GM18511 (cell line): ENCODE measurements at regions not wholly inside any gene's neighbourhood (a gene's known extent, or its start where the extent isn't known, plus 50 kb on each side); places are given as distances from the start of the nearest gene placed in this dataset.
A peak's percentile ranks its signal among the peaks of the same experiment; 100 is the strongest.
"Not testable (repeated sequence)": the region's sequence is repeated elsewhere in the genome, so short reads cannot be mapped to it uniquely, and the experiment has no call there.

Experiments used
- ATAC-seq: cut with Tn5 transposase; IDR thresholded peaks from one replicate; pipeline ENCODE4 v1.9.1; 2021; ENCODE audit warnings: mild to moderate bottlenecking, moderate library complexity; ENCODE audit not compliant: unreplicated experiment

DNA sequence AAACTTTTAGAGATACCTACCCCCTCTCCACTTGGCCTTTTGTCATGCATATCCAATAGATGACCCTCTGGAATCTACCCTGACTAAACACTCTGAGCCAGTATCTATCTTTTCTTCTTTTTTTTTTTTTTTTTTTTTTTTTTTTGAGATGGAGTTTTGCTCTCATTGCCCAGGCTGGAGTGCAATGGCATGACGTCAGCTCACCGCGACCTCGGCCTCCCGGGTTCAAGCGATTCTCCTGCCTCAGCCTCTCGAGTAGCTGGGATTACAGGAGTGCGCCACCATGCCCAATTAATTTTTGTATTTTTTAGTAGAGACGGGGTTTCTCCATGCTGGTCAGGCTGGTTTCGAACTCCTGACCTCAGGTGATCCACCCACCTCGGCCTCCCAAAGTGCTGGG is 50.8 kb upstream of the GRIN2B start:
- not testable (repeated sequence) for ATAC-seq

DNA sequence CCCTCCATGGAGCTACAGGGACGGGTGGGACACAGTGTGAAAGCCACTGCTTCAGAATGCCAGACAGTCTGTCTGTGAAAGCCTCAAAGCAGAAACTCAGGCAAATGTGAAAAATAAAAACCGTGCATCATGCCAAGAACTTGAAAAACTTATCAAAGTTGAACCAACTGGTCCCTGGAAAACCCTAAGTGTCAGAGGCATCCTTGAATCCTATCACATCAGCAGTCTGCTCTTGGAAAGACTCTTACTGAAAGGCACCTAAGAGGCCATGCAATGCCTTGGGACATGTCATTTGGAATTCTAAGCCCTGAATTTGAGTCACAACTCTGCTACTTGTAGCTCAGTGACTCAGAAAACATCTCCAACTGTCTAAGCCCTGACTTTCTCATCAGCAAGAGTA is 62.4 kb upstream of the GRIN2B start:
- ATAC-seq: no peak

DNA sequence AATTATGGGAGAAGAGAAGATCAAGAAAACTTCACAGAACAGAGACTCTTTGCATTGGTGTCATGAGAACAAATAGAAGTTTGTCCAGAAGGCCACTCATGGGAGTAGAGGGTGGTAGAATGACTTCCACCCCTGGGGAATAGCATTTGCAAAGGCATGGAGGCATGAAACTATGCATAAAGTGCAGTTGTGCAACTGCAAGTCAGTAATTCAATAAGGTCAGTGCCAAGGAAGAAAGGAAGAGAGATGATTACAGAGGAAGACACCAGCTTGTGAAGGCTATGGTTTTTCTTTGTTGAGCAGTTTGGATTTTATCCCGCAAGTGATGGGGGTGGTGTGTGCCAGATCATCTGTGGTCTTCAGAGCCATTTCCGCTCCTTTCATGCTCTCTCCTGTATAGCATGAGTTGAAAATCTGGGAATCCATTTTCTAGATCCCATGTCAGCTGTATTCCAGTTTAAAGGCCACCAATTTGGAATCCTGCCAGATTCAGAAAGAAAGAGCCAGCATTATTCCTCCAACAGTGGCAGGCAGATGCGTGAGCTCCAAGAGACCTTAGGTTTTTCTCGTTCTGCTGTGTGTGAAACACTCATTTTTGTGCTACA is 67.6 kb upstream of the GRIN2B start:
- ATAC-seq: no peak

DNA sequence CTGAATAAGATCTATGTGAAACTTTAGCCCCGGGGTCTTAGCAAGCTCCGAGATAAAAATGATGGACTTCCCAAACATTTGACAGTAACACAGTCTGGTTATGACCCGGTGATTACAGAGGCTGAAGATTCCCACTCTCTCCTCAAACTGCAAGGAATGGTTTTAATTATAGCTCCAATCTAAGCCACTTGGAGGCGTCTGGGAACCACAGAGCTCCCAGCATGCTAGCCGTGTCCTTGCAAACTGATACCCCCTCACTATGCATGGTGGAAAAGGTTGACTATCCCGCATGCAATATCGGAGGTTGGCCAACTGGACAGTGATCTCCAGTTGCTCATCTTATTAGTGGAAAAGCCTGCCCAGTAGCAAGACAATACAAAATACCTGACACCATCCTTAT is 76.5 kb upstream of the GRIN2B start:
- no peak for ATAC-seq

DNA sequence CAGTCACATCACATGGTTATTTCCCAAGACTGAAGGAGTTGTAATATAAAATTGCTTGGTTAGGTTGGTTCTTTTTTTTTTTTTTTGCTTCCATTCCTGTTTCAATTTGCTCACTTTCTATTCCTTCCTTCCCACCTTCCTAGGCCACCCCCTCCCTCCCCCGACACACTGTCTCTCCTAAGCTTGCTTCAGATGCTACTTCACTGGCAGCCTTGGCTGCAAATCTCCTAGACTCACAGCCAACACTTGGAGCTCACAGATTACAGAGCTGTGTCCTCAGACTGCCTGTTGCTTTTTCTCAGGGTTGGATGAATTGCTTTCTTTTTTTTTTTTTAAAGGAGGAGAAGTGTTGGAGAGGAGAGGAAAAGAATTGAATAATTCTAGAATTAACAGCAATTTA is 77.3 kb upstream of the GRIN2B start:
- no peak for ATAC-seq

DNA sequence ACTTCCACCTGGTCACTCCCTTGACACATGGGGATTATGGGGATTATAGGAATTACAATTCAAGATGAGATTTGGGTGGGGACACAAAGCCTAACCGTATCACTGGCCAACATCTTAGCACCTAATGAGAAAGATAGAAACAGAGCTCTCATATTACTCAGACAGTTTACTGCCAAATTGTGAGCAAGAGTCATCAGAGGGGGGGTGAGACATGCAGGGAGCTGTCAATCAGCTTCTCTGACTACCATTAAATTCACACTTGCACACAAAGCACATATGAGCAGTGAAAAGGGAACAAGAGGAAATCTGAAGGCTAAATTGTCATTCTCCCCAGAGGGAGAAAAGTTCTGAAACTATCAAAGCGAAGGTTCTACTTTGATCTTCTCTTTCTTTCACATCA is 78.1 kb upstream of the GRIN2B start:
- ATAC-seq: no peak

DNA sequence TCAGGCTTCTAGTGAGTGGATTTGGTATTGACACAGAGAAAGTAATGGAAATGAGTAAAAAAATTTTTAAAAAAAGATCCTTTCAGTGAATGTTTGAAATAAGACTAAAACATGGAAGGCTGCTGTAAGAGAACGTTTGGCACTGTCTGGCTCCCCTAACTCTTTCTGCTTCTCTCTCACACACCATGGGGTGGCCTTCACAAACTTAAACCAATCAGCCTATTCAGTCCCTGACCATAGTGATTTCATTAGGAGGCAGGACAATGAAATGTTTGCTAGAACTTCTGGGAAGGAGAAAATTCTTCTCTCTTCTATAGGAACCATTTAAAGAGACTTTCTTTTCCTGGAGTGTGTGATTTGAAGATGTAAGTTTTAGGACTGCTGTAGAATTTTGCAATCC is 84.2 kb upstream of the GRIN2B start:
- no peak for ATAC-seq

DNA sequence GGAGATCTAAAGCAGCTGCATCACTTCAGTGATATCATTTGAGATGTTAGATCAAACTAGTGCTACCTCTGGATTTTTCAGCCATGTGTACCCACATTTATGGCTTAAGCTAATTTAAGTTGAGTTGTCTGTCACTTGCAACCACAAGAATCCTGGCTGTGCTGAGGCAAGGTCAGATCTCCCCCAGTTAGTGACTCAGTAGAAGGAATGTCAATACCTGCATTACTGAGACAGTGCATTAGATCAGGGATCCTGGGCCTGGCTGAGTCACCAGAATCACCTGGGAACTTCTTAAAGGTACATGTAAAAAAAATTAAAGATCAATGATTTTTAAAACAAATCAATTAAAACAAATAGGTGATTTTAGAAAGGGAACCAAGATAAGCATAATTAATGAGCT is 84.6 kb upstream of the GRIN2B start:
- ATAC-seq: no peak

DNA sequence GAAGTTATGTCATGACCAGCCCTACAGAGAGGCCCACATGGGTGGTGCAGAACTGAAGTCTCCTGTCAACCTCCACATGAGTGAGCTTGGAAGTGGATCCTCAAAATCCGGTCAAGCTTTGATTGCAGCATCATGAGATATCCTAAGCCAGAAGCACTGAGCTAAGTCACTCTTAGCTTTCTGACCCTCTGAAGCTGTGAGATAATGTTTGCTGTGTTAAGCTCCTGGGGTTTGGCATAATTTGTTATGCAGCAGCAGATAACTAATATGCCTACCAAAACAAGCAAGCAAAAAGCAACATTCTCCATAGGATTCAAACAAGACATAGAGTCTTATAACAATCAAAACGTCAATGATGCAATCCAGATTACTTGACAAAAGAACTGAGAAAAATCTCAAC is 87.6 kb upstream of the GRIN2B start:
- ATAC-seq: no peak

DNA sequence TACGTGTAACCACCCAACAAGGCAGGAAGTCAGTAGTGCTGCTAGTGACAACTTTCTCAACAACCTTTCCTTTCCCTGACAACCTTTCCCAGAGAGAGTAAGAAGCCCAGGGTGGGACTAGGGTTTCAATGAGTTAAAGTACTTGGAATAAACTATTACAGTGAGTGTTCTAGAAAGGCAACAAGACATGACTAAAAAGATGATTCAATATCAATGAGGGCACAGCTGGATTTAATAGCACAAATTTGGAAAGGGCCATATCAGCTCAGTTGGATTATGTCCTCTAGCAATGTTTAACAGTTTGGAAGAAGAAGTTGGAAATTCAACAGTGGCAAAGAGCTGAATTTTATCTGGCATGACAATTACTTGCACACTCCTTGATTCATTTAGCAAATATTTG is 90.4 kb upstream of the GRIN2B start:
- ATAC-seq: no peak

DNA sequence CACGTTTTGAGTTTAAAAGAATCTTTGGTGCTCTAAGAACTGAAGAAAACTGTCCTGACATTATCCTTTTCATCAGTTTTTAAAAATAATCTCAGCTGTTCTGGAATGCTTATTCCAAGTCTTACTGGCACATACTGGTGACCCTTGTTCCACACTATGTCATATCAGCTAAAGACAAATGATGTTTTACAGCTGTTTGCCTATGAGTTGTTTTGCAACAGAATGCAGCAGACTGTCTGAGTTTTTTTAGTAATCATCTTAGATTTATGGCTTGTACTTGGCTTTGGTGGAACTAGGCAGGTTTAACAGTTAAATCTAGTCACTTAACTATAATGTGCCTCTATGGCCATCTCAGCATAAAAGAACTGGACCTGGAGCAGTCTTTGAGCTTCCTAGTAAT is 91.6 kb upstream of the GRIN2B start:
- ATAC-seq: no peak

DNA sequence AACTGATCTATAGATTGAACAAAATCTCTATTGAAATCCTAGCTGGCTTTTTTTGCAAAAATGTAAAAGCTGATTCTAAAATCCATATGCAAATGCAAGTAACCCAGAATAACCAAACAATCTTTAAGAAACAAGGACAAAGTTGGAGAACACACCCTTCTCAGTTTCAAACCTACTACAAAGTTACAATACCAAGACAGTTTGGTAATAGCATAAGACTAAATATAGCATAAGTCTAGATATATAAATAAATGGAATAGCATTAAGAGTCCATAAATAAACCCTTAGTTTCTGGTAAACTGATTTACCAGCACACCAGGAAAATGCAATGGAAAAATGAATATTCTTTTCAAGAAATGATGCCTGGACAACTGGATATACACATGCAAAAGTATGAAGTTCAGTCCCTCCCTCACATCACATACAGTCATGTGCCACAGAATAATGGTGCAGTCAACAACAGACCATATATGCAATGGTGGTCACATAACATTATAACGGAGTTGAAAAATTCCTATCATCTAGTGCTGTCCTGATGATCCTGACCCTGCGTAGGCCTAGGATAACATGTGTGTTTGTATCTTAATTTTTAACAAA is 94.5 kb upstream of the GRIN2B start:
- ATAC-seq: no peak

DNA sequence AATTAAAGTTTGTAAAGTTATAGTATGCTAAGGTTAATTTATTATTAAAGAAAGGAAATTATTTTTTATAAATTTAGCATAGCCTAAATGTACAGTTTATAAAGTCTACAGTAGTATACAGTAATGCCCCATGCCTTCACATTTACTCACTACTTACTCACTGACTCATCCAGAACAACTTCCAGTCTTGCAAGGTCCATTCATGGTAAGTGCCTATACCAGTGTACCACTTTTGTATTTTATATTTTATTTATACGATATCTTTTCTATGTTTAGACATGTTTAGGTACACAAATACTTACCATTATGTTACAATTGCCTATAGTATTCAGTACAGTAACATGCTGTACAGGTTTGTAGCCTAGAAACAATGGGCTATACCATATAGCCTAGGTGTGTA is 95.1 kb upstream of the GRIN2B start:
- no peak for ATAC-seq

DNA sequence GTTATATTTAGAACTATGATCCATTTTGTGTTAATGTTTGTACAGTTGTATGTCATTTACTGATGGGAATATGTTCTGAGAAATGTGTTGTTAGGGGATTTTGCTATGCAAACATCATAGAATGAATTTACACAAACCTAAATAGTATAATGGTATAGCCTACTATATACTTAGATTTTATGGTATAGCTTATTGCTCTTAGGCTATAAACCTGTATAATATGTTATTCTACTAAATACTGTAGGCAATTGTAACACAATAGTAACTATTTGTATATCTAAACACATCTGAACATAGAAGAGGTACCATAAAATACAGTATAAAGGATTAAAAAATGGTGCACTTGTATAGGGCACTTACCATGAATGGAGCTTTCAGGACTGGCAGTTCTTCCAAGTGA is 105.4 kb upstream of the GRIN2B start:
- no peak for ATAC-seq

DNA sequence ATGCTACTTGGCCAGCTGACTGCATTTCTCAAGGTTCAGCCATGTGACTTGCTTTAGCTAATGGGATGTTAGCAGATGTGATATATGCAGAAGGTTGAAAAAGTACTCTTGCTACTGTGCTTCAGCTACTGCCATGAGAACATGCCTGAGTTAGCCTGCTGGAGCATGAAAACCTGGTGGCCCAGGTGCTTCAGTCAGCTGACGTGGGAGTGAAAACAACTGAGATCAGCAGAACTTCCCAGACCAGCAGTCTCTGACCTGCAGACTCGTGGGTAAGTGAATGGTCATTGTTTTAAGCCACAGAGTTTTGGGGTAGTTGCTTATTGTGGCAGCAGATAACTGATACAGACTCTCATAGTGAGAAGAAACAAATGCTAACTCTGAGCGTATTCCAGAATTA is 118.6 kb upstream of the GRIN2B start:
- no peak for ATAC-seq

DNA sequence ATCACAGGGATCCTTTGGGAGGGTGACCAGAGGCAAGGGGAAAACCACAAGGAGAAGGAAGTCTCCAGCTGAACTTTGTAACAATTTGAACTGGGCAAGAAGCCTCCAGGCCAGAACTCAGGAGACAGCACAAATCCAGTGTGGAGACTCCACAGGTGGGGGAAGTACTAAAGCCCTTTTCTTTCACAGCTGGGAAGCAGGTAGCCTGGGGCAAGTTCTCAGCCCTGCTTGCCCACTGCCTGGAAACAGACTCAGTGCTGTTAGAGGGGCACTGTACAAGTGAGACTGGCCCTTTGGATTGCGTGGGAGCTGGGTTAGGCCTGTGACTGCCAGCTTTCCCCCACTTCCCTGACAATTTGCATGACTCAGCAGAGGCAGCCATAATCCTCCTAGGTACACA is 120.2 kb upstream of the GRIN2B start:
- ATAC-seq: not testable (repeated sequence)

DNA sequence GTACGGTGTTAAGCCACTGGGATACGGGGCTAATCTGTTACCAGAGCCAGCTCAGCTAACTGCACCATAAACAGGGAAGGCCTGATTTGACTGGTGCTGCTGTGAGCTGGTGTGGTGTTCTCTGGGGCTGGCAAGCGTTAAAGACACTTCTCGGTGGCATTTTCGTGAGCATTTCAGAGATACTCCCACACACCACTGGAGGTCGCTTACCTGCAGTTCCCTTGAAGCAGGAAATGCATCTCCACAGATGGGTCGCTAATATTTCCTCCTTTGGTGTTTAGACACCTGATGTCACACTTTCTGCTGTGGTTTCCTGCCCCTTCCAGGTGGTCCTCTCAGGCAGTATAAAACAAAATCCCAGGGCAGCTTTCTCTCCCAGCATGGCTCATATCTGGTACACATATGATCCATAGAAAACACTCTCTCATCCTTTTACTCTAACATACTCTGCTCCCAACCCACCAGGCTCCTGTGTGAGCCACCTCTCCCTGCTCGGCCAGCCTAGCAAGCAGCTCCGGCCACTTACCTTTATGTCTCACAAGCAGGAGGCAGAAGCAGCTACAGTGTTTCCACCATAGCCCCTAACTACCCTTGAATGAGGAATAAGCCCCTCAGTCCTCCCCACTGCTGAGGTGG is 129.9 kb upstream of the GRIN2B start:
- ATAC-seq: peak; percentile 100

DNA sequence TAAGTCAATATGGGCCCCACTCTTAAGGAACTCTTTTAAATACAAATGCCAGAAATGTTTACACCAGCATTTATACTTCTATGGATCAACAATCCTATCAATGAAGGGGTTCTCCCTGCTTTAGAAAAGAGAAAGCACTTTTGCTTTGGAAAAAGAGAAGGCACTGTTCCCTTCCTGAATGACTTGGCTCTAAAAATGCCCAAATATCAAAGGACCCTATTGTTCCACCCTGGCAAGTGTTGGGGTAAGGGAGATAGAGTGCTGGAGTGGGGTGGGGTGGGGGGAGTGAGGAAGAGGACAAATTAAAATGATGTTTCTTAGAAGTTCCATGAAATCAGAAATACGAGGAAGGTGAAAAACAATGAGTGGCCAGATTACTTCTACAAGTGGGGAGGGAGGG is 131.6 kb upstream of the GRIN2B start:
- ATAC-seq: no peak

DNA sequence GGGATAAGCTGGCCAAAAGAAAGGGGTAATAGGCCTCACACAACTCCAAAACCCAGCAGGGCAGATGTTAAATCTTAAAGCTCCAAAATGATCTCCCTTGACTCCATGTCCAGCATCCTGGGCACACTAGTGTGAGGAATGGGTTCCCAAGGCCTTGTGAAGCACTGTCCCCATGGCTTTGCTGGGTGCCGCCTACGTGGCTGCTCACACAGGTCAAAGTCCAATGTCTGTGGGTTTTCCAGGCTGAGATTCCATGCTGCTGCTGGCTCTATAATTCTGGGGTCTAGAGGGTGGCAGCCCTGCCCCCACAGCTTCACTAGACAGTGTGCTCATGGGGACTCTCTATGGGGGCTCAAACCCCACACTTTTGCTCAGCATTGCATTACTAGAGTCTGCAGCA is 145.3 kb upstream of the GRIN2B start:
- ATAC-seq: no peak

DNA sequence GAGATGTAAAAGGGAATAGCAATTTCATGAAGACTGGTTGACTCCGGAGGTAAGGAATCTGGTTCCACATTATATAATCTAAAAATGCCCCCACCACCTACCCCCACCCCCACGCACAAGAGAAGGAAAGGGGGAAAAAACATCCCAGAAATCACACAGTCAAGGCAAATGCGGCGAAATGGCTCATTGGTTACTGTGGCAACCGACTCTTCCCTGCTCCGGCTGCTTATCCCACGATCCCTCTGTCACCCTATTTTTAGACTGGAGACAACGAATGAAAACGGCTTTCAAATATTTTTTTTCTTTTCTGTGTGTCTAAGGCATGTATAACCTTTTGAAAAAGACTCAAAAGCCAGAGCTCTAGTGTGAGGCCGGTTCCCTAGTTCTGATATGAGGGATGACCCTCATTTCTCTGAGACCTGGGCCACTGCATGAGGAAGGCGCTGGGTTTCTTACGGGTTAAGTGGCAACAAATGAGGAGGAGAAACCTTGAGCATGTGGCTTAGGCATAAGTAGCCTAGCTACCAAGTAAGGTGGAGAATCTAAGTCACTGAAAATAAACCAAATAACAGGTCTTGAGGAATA is 148.3 kb upstream of the GRIN2B start:
- ATAC-seq: no peak

DNA sequence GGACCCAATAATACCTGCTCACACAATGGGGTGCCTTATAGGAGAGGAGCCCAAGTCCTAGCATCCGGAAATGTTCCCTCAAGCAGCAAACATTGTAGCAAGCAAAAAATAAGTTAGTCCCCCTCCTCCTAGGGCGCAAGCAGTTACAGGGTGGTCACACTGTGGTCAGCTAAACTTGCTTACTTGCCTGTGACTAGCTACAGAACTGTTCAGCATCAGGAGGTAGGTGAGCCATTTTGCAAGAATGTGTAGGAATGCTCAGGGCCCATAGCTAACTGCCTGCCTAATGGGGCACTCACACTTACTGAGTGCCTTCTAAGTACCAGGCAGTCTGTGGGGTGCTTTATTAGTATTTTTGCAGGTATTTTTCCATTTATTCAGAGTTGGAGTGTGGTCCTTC is 154.6 kb upstream of the GRIN2B start:
- no peak for ATAC-seq

DNA sequence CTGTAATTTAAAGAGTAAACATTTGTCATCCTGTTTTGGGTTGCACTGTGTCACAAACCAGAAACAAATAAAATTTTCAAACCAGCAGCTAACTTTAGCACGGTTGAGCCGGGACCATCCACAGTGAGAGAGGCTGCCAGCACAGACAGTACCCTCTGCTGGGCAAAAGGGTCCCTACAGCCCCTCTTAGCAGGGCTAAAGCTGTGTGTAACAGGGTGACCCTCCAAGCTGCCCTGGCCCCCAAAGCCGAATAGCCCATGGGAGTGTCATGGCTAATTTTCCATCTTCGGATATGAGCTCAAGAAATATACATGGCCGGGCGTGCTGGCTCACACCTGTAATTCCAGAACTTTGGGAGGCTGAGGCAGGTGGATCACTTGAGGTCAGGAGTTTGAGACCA is 157.1 kb upstream of the GRIN2B start:
- no peak for ATAC-seq
